Breast epithelium (tissue), 3 donors: ENCODE measurements at regions not wholly inside any gene's neighbourhood (a gene's known extent, or its start where the extent isn't known, plus 50 kb on each side); places are given as distances from the start of the nearest gene placed in this dataset.

Source experiments
- CTCF ChIP-seq, 3 donors: fragments of 450-650 bp; IDR thresholded peaks; one replicate each; pipeline ENCODE4 v1.5.1; 2016 to 2017; ENCODE audit warnings: antibody characterized with exemption in 3 of 3, mild to moderate bottlenecking in 3 of 3, moderate library complexity in 3 of 3
- POLR2AphosphoS5 ChIP-seq, 3 donors: sonication (generic); formaldehyde crosslinking; IDR thresholded peaks; one replicate each; pipeline ENCODE4 v1.6.1; 2017; ENCODE audit warnings: antibody characterized with exemption in 3 of 3

DNA sequence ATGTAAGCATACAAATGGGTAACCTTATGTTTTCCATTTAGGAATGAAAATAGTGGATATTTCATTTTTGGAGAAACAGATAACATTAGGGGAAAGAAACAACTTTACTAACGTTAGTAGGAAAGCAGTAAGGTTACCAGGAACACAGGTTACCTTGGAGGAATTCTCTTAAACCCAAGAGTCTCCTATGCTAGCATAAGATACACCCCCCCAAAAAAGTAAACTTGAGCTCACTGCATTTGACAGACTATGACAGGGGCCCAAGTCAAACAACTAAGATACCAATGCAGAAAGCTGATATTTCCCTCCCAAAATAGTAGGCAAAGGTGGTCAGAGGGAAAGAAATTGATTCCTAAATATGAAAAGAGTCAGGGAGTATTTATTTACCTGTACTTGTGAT is 656.9 kb downstream of the DSC3 start:
- TF ChIP-seq CTCF (IDR thresholded peaks at IDR 0.05) (no peak), POLR2AphosphoS5 (IDR thresholded peaks at IDR 0.05) (no peak)
